Amygdala (tissue), 56 donors: ENCODE measurements at regions not wholly inside any gene's neighbourhood (a gene's known extent, or its start where the extent isn't known, plus 50 kb on each side); places are given as distances from the start of the nearest gene placed in this dataset.

ENCODE experiments used
- DNase-seq, 56 donors: peaks; one replicate each; lab custom pipeline; 2025; lab: John Stamatoyannopoulos, UW

GRCh38 chr10:1881636-1882035 is 144.3 kb upstream of the ADARB2 start:
- no peak for DNase-seq

- DNase-seq = no peak
Observed at GRCh38 chr10:1874533-1874932, 137.2 kb upstream of the ADARB2 start.

- no peak for DNase-seq
Observed at GRCh38 chr10:1873661-1874315, 136.5 kb upstream of the ADARB2 start.

GRCh38 chr10:1872151-1872726 is 134.9 kb upstream of the ADARB2 start:
- DNase-seq = peak in 3 of 56 donors; percentile 5 to 20 (median 14)

- no peak for DNase-seq
Observed at GRCh38 chr10:1870491-1870890, 133.2 kb upstream of the ADARB2 start.

GRCh38 chr10:1869861-1870260 is 132.5 kb upstream of the ADARB2 start:
- no peak for DNase-seq

- DNase-seq = no peak
Observed at GRCh38 chr10:1860351-1860750, 123.0 kb upstream of the ADARB2 start.

GRCh38 chr10:1858547-1858946 is 121.2 kb upstream of the ADARB2 start:
- DNase-seq = no peak

GRCh38 chr10:1858048-1858447 is 120.7 kb upstream of the ADARB2 start:
- DNase-seq = no peak

- DNase-seq = no peak
Observed at GRCh38 chr10:1855911-1856310, 118.6 kb upstream of the ADARB2 start.

- no peak for DNase-seq
Observed at GRCh38 chr10:1854271-1854670, 116.9 kb upstream of the ADARB2 start.

- no peak for DNase-seq
Observed at GRCh38 chr10:1853801-1854200, 116.5 kb upstream of the ADARB2 start.

GRCh38 chr10:1852841-1853240 is 115.5 kb upstream of the ADARB2 start:
- DNase-seq = no peak

GRCh38 chr10:1851762-1852161 is 114.4 kb upstream of the ADARB2 start:
- DNase-seq = no peak

- DNase-seq = no peak
Observed at GRCh38 chr10:1850971-1851527, 113.7 kb upstream of the ADARB2 start.

GRCh38 chr10:1847361-1847760 is 110.0 kb upstream of the ADARB2 start:
- DNase-seq = no peak

- no peak for DNase-seq
Observed at GRCh38 chr10:1846032-1846431, 108.7 kb upstream of the ADARB2 start.

GRCh38 chr10:1841759-1842158 is 104.4 kb upstream of the ADARB2 start:
- DNase-seq = no peak

- DNase-seq = no peak
Observed at GRCh38 chr10:1829712-1830111, 92.4 kb upstream of the ADARB2 start.

GRCh38 chr10:1824928-1825327 is 87.6 kb upstream of the ADARB2 start:
- no peak for DNase-seq

GRCh38 chr10:1814556-1814955 is 77.2 kb upstream of the ADARB2 start:
- no peak for DNase-seq

- DNase-seq = peak in 10 of 56 donors; percentile 5 to 76 (median 15)
Observed at GRCh38 chr10:1809139-1809741, 71.9 kb upstream of the ADARB2 start.
